ENCODE measurements at regions not wholly inside any gene's neighbourhood (a gene's known extent, or its start where the extent isn't known, plus 50 kb on each side); places are given as distances from the start of the nearest gene placed in this dataset.

DNA sequence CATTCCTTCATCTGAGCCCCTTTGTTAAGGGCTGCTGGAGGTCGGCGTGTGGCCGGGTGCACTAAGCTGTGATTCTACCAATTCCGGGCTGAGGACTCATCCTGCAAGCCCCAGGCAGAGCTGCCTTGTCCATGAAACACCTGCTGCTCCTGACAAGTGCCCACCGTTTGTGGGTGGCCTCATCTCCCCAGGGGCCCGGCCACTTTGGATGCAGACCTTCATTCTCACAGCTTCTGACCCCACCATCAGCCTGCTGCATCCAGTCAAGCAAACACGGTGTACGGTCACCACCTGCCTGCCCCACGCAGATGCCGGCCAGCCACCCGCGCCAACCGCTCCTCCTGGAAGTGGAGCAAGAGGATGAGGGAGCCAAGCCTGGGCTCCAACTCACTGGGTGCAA lies 382.7 kb downstream of the THBS2 start:
- TF ChIP-seq, protein P1, sequence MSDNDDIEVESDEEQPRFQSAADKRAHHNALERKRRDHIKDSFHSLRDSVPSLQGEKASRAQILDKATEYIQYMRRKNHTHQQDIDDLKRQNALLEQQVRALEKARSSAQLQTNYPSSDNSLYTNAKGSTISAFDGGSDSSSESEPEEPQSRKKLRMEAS (IDR thresholded peaks at IDR 0.05), result no peak
- TF ChIP-seq BHLHE40 (IDR thresholded peaks at IDR 0.05; ENCODE audit: low read depth, low read length) (no peak), MAZ (IDR thresholded peaks at IDR 0.05; ENCODE audit: borderline replicate concordance, low read depth, low read length) (no peak)

Data from A549 (cell line).